ENCODE measurements at regions not wholly inside any gene's neighbourhood (a gene's known extent, or its start where the extent isn't known, plus 50 kb on each side); places are given as distances from the start of the nearest gene placed in this dataset.

GRCh38 chr3:40913641-40914040 lies 285.7 kb upstream of the CTNNB1 start:
- H3K27me3 ChIP-seq (ENCODE audit: insufficient read depth, poor library complexity, severe bottlenecking), result no peaks in the 10 kb centered on the region
- H3K4me3 ChIP-seq (replicated peaks; ENCODE audit: insufficient read depth, low read length), result no peak overlapping the region
- no peak overlapping the region for H3K27ac ChIP-seq (replicated peaks)
- no peak for TF ChIP-seq CTCF (IDR thresholded peaks at IDR 0.05; ENCODE audit: insufficient read depth, low read length)
- no peak for TF ChIP-seq SPI1 (IDR thresholded peaks at IDR 0.05; ENCODE audit: borderline replicate concordance, low read depth)
- TF ChIP-seq GABPA (IDR thresholded peaks at IDR 0.05; ENCODE audit: low read depth), result no peak
- no peak for DNase-seq (ENCODE audit: low read depth in 1 of 2, low spot score in 1 of 2)

- no peak for DNase-seq (ENCODE audit: low read depth in 1 of 2, low spot score in 1 of 2)
- TF ChIP-seq SPI1 (IDR thresholded peaks at IDR 0.05; ENCODE audit: borderline replicate concordance, low read depth) (no peak), CTCF (IDR thresholded peaks at IDR 0.05; ENCODE audit: insufficient read depth, low read length) (no peak), GABPA (IDR thresholded peaks at IDR 0.05; ENCODE audit: low read depth) (no peak), REST (IDR thresholded peaks at IDR 0.05; ENCODE audit: insufficient replicate concordance, low read depth) (no peak), POLR2AphosphoS5 (IDR thresholded peaks at IDR 0.05; ENCODE audit: low read depth) (no peak)
- Histone ChIP-seq H3K27ac (replicated peaks) (no peak overlapping the region), H3K27me3 (ENCODE audit: insufficient read depth, poor library complexity, severe bottlenecking) (no peaks in the 10 kb centered on the region), H3K4me3 (replicated peaks; ENCODE audit: insufficient read depth, low read length) (no peak overlapping the region)
Observed at GRCh38 chr3:40914475-40914874, 284.8 kb upstream of the CTNNB1 start.

- no peak for DNase-seq (ENCODE audit: low read depth in 1 of 2, low spot score in 1 of 2)
- TF ChIP-seq POLR2AphosphoS5 (IDR thresholded peaks at IDR 0.05; ENCODE audit: low read depth) (no peak), REST (IDR thresholded peaks at IDR 0.05; ENCODE audit: insufficient replicate concordance, low read depth) (no peak), CTCF (IDR thresholded peaks at IDR 0.05; ENCODE audit: insufficient read depth, low read length) (no peak), SPI1 (IDR thresholded peaks at IDR 0.05; ENCODE audit: borderline replicate concordance, low read depth) (no peak), GABPA (IDR thresholded peaks at IDR 0.05; ENCODE audit: low read depth) (no peak)
- Histone ChIP-seq H3K27me3 (ENCODE audit: insufficient read depth, poor library complexity, severe bottlenecking) (no peaks in the 10 kb centered on the region), H3K4me3 (replicated peaks; ENCODE audit: insufficient read depth, low read length) (no peak overlapping the region), H3K27ac (replicated peaks) (no peak overlapping the region)
Observed at GRCh38 chr3:40915346-40915865, 283.9 kb upstream of the CTNNB1 start.

- Histone ChIP-seq H3K27ac (replicated peaks) (no peak overlapping the region), H3K4me3 (replicated peaks; ENCODE audit: insufficient read depth, low read length) (no peak overlapping the region), H3K27me3 (ENCODE audit: insufficient read depth, poor library complexity, severe bottlenecking) (no peaks in the 10 kb centered on the region)
- no peak for DNase-seq (ENCODE audit: low read depth in 1 of 2, low spot score in 1 of 2)
- TF ChIP-seq SPI1 (IDR thresholded peaks at IDR 0.05; ENCODE audit: borderline replicate concordance, low read depth) (no peak), GABPA (IDR thresholded peaks at IDR 0.05; ENCODE audit: low read depth) (no peak), CTCF (IDR thresholded peaks at IDR 0.05; ENCODE audit: insufficient read depth, low read length) (no peak), REST (IDR thresholded peaks at IDR 0.05; ENCODE audit: insufficient replicate concordance, low read depth) (no peak), POLR2AphosphoS5 (IDR thresholded peaks at IDR 0.05; ENCODE audit: low read depth) (no peak)
Observed at GRCh38 chr3:40920041-40920440, 279.3 kb upstream of the CTNNB1 start.
